GM12865 (cell line): ENCODE measurements at regions not wholly inside any gene's neighbourhood (a gene's known extent, or its start where the extent isn't known, plus 50 kb on each side); places are given as distances from the start of the nearest gene placed in this dataset.

Experiments used
- DNase-seq: peaks from one replicate; pipeline ENCODE4 v3.0.0; 2010; ENCODE audit warnings: low read depth
- H3K4me3 ChIP-seq: 2 replicates; pipeline ENCODE4 v1.5.1; 2011; ENCODE audit warnings: mild to moderate bottlenecking, low read depth, low read length, control low read depth
- CTCF ChIP-seq: IDR thresholded peaks from 2 replicates; pipeline ENCODE4 v1.5.1; 2011; ENCODE audit warnings: low read length, control low read depth, low read depth, inconsistent platforms; ENCODE audit not compliant: insufficient read depth; ENCODE audit errors: missing control alignments

DNA sequence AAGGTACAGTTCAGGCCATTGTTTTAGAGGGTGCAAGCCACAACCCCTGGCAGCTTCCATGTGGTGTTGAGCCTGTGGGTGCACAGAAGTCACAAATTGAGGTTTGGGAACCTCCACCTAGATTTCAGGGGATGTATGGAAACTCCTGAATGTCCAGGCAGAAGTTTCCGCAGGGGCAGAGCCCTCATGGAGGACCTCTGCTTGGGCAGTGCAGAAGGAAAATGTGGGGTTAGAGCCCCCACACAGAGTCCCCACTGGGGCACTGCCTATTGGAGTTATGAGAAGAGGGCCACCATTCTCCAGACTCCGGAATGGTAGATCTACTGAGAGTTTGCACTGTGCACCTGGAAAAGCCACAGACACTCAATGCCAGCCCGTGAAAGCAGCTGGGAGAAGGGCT lies 242.0 kb upstream of the ACTRT1 start:
- no peak for DNase-seq
- no peak overlapping the region for H3K4me3 ChIP-seq
- TF ChIP-seq CTCF = no peak

GRCh38 chrX:128287693-128288092 lies 235.5 kb upstream of the ACTRT1 start:
- no peak overlapping the region for H3K4me3 ChIP-seq
- no peak for TF ChIP-seq CTCF
- no peak for DNase-seq

- no peak overlapping the region for H3K4me3 ChIP-seq
- DNase-seq = no peak
- TF ChIP-seq CTCF = no peak
Measured at GRCh38 chrX:128250621-128251020, 198.4 kb upstream of the ACTRT1 start.

DNA sequence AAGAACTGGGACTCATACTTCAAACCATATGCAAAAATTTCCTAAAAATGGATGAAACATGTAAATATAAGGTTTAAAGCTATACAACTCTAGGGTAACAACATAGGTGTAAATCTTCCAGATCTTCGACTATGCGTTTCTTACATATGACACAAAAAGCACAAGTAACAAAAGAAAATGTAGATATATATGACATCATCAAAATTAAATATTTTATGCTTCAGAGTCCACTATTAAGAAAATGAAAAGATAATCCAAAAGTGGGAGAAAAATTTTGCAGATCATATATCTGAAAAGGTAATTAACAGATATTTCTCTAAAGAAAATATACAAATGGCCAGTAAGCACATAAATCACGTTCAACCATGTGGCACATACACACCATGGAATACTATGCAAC lies 164.2 kb upstream of the ACTRT1 start:
- TF ChIP-seq CTCF = no peak
- no peak for DNase-seq
- H3K4me3 ChIP-seq = no peak overlapping the region

DNA sequence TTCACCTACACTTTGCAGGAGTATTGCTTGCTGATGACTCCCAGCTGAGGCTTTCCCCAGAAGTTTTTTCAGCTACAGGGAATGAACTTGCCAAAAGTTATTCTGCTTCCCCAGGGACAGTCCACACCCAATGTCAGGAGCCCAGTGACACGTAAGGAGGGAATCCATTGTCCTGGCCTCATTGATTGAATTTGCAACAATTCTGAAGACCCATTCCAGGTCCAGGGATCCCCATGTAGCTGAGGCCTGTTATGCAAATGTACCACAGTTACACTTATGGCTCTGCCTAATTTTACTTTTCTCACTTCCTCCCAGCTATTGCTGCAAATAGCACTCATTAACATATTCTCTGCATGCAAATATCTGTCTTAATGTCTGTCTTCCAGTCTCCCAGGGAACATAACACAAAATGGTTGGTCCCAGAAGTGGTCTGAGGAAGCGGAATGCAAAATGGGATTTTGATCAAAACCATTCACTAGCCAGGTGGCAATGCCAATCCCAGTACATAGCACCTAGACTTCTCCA lies 113.7 kb upstream of the ACTRT1 start:
- no peak for TF ChIP-seq CTCF
- DNase-seq = no peak

GRCh38 chrX:128156204-128156603 lies 104.0 kb upstream of the ACTRT1 start:
- no peak overlapping the region for H3K4me3 ChIP-seq
- no peak for TF ChIP-seq CTCF
- no peak for DNase-seq

More for the DNA sequence above, 113.7 kb upstream of the ACTRT1 start:
- H3K4me3 ChIP-seq = no peak overlapping the region

DNA sequence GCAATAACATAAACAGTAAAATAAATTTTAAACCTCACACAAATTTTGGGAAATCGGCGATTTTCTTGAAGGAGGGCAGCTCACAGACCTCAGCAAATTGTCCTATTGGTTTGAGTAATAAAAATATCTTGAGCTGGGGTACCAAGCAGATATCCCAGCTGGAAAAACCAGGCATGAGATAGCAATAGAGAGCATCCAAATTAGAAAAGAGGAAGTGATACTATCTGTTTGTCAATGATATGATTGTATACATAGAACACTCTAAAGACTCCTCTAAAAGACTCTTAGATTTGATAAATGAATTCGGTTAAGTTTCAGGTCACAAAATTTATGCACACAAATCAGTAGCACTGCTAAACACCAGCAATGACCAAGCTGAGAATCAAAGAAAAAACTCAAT lies 90.5 kb upstream of the ACTRT1 start:
- no peak for DNase-seq
- no peak for TF ChIP-seq CTCF

More for the DNA sequence above, 90.5 kb upstream of the ACTRT1 start:
- H3K4me3 ChIP-seq = no peak overlapping the region
